ENCODE measurements at regions not wholly inside any gene's neighbourhood (a gene's known extent, or its start where the extent isn't known, plus 50 kb on each side); places are given as distances from the start of the nearest gene placed in this dataset.
"Not testable (repeated sequence)": the region's sequence is repeated elsewhere in the genome, so short reads cannot be mapped to it uniquely, and the experiment has no call there.

DNA sequence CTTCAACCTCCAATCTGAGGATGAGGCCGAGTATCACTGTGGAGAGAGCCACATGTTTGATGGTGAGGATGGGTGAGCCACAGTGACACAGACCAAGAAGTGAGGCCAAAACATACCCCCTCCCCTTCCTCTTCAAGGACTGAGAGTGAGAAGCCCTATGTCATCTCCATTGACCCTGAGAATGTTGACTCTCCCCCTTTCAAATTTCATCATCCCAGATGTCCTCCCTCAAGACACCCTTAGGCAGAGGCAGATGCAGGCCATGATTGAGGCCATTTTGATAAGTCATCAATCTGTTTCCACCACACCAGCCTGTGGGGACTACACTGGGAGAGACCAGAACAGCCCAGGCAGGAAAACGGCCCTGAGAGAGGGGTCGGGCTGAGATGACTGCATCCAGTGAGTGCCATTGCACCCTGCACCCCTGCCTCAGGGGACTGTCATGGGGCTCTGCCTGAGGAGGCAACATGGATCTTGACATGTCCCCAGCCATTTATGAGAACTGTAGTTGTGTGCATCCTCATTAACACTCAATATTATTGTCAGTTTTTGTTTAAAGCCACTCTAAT, 84.2 kb upstream of the IGLL5 start:
- DNase-seq (ENCODE audit: low spot score): no peak

DNA sequence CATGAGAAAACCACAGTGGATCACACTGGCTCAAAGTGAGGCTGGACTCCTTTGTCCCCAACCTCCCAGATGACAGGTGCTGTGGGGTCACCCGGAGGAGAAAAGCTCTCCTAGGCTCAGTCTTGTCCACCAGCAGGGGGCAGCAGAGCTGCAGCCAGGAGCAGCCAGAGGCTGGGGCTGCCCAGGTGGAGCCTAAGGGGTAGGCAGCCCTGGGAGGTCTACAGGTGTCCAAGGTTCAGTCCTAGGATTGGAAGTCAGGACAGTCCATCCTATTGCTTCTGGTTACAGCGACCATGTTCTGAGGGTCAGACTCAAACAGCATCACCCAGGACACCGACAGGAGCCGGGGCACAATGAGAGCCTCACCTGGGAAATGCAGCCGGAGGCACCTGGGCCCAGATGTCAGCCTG, 77.6 kb upstream of the IGLL5 start:
- DNase-seq (ENCODE audit: low spot score): peak; percentile 73

DNA sequence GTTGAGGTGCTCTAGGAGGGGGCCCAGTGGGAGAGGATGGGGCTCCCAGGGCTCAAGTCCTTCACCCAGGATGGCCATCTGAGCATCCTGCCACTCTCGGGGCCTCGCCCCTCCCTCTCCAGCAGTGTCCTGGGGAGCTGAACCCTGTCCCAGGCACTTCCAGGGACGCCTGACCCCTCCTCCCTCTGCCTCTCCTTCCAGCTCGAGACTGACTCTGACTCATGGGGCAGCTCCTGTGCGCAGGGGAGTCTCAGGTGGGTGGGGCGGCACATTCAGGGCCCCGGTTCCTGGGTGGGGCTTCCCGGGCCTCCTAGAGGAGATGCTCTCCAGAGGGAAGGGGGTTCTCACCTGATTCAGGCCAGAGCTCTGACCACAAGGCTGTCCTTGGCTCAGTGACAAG, 77.1 kb upstream of the IGLL5 start:
- DNase-seq (ENCODE audit: low spot score): no peak

DNA sequence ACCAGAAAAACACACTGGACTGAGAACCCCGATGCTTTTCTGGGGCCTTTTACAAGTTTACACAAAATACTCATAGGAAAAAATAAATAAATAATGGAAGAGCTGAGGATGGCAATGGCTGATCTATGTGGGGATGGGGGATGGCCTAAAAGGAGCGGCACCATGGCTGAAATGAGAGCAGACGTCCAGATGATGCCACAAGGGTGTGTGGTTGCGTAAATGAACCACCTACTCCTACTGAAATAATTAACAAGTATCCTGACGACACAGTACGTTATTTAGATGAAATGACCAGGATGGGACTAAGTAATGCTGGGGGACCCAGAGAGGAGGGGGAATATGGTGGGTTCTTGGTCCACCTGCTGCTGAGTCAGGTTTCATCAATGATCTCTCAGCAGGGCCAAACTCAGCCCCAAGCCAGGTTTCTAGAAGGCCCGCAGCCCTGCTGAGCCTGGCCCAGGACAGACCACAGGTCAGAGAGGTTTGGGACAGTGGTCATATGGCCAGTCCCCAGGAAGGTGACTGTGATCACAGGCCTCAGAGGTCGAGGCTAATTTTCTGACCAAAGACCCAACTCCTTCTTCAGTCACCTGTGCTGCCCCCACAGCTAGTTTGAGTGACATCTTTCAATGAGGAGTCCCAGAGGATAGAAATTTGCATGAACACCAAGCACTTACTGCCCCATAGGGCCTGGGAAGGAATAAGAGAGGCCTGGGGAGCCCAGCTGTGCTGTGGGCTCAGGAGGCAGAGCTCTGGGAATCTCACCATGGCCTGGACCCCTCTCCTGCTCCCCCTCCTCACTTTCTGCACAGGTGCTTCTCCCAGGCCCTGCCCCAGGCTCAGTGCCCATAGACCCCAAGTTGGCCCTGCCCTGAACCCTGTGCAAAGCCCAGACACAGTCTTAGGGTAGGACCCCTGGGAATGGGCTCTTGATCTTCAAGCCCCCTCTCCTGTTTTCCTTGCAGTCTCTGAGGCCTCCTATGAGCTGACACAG, 76.3 kb upstream of the IGLL5 start:
- no peak for DNase-seq (ENCODE audit: low spot score)

- no peak for DNase-seq (ENCODE audit: low spot score)
Observed at GRCh38 chr22:22812031-22812905, 75.3 kb upstream of the IGLL5 start.

GRCh38 chr22:22813126-22814075, 74.2 kb upstream of the IGLL5 start:
- no peak for DNase-seq (ENCODE audit: low spot score)

- DNase-seq (ENCODE audit: low spot score): no peak
Observed at GRCh38 chr22:22814666-22815396, 72.8 kb upstream of the IGLL5 start.

GRCh38 chr22:22815397-22816170, 72.0 kb upstream of the IGLL5 start:
- DNase-seq (ENCODE audit: low spot score): no peak

- DNase-seq (ENCODE audit: low spot score): no peak
Observed at GRCh38 chr22:22816171-22816514, 71.5 kb upstream of the IGLL5 start.

GRCh38 chr22:22816766-22817410, 70.7 kb upstream of the IGLL5 start:
- no peak for DNase-seq (ENCODE audit: low spot score)

- DNase-seq (ENCODE audit: low spot score): peak; percentile 37
Observed at GRCh38 chr22:22817468-22818201, 70.0 kb upstream of the IGLL5 start.

- no peak for DNase-seq (ENCODE audit: low spot score)
Observed at GRCh38 chr22:22818202-22818538, 69.4 kb upstream of the IGLL5 start.

GRCh38 chr22:22818861-22819855, 68.5 kb upstream of the IGLL5 start:
- no peak for DNase-seq (ENCODE audit: low spot score)

DNA sequence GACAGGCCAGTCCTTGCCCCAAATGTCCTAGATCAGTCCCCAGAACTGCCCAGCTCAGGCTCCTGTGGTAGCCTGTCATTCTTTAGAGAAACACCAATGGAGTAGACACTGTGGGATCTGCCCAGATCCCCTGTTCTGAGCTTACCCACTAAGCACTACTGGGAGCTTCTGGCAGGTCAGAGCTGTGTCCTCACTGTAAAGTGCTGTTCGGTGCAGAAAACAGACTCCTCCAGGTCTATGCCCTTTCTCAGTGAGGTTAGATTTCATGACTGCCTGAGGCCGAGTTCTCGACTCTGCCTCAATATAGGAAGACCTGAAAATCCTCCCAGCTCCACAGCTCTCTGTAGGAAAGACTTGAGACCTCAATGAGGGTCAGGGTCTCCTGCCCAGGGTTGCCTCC, 67.5 kb upstream of the IGLL5 start:
- no peak for DNase-seq (ENCODE audit: low spot score)

- DNase-seq (ENCODE audit: low spot score): no peak
Observed at GRCh38 chr22:22820626-22821025, 67.0 kb upstream of the IGLL5 start.

DNA sequence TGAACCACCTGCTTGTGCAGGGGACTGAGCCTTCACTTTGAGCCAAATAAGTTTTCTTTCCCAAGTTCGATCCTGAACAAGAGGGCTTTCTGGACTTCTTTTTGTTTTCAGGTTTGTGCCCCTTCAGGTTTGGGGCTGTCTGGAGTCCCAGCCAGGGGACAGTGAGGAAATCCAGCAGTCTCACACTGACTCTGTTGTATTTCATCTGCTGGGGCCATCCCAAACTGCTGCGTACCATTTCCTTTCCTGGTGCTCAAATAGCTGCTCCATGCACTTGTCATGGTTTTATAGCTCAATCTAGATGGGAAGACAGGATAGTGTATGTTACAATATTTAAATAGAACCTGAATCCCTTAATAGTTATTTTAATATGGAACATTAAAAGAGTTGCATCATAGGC, 66.3 kb upstream of the IGLL5 start:
- DNase-seq (ENCODE audit: low spot score): no peak

GRCh38 chr22:22822106-22822505, 65.5 kb upstream of the IGLL5 start:
- no peak for DNase-seq (ENCODE audit: low spot score)

DNA sequence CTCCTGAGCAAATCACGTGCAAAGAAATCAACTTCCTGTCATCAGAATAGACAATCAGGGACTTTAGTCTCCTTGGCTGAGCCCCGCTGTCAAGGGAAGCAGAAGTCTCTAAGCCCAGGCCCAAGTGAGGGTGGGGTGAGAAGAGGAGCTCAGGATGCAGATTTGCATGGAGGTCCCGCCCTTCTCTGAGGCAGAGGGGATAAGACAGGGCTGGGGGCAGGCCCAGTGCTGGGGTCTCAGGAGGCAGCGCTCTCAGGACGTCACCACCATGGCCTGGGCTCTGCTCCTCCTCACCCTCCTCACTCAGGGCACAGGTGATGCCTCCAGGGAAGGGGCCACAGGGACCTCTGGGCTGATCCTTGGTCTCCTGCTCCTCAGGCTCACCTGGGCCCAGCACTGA, 65.1 kb upstream of the IGLL5 start:
- not testable (repeated sequence) for DNase-seq (ENCODE audit: low spot score)
